ENCODE measurements at regions not wholly inside any gene's neighbourhood (a gene's known extent, or its start where the extent isn't known, plus 50 kb on each side); places are given as distances from the start of the nearest gene placed in this dataset.
"Not testable (repeated sequence)": the region's sequence is repeated elsewhere in the genome, so short reads cannot be mapped to it uniquely, and the experiment has no call there.

- no peak for ATAC-seq (ENCODE audit: poor library complexity)
- no peak for DNase-seq
- intact Hi-C loops (cut with DNase I) = no loop called here
These were observed 150.1 kb upstream of the RFX3 start for GRCh38 chr9:3675946-3676345.

GRCh38 chr9:3674561-3674960 lies 148.8 kb upstream of the RFX3 start:
- no peak for ATAC-seq (ENCODE audit: poor library complexity)
- intact Hi-C loops (cut with DNase I) = no loop called here
- DNase-seq = no peak

GRCh38 chr9:3672399-3672798 lies 146.6 kb upstream of the RFX3 start:
- ATAC-seq (ENCODE audit: poor library complexity) (no peak), DNase-seq (no peak)
- intact Hi-C loops (cut with DNase I) = no loop called here

GRCh38 chr9:3664044-3664443 lies 138.2 kb upstream of the RFX3 start:
- ATAC-seq (ENCODE audit: poor library complexity) = no peak
- no peak for DNase-seq
- intact Hi-C loops (cut with DNase I) = no loop called here

- no peak for DNase-seq
- no peak for ATAC-seq (ENCODE audit: poor library complexity)
- intact Hi-C loops (cut with DNase I) = no loop called here
These were observed 136.9 kb upstream of the RFX3 start for GRCh38 chr9:3662671-3663070.

GRCh38 chr9:3660936-3661335 lies 135.1 kb upstream of the RFX3 start:
- ATAC-seq (ENCODE audit: poor library complexity) (no peak), DNase-seq (no peak)
- intact Hi-C loops (cut with DNase I) = no loop called here

- intact Hi-C loops (cut with DNase I) = no loop called here
- ATAC-seq (ENCODE audit: poor library complexity) (no peak), DNase-seq (no peak)
These were observed 133.8 kb upstream of the RFX3 start for GRCh38 chr9:3659647-3660046.

- intact Hi-C loops (cut with DNase I) = no loop called here
- DNase-seq = no peak
- ATAC-seq (ENCODE audit: poor library complexity) = no peak
These were observed 133.2 kb upstream of the RFX3 start for GRCh38 chr9:3658964-3659363.

GRCh38 chr9:3656224-3656623 lies 130.4 kb upstream of the RFX3 start:
- intact Hi-C loops (cut with DNase I) = no loop called here
- no peak for ATAC-seq (ENCODE audit: poor library complexity)
- DNase-seq = no peak

- no peak for ATAC-seq (ENCODE audit: poor library complexity)
- intact Hi-C loops (cut with DNase I) = no loop called here
- DNase-seq = no peak
These were observed 125.3 kb upstream of the RFX3 start for GRCh38 chr9:3650994-3651622.

- intact Hi-C loops (cut with DNase I) = no loop called here
- ATAC-seq (ENCODE audit: poor library complexity) (no peak), DNase-seq (no peak)
These were observed 123.0 kb upstream of the RFX3 start for GRCh38 chr9:3648722-3649246.

GRCh38 chr9:3648266-3648665 lies 122.5 kb upstream of the RFX3 start:
- intact Hi-C loops (cut with DNase I) = no loop called here
- ATAC-seq (ENCODE audit: poor library complexity) = no peak
- no peak for DNase-seq

GRCh38 chr9:3647652-3648051 lies 121.9 kb upstream of the RFX3 start:
- DNase-seq (no peak), ATAC-seq (ENCODE audit: poor library complexity) (no peak)
- intact Hi-C loops (cut with DNase I) = no loop called here

- peak; percentile 15 for ATAC-seq (ENCODE audit: poor library complexity)
- no peak for DNase-seq
- intact Hi-C loops (cut with DNase I) = no loop called here
These were observed 120.4 kb upstream of the RFX3 start for GRCh38 chr9:3646226-3646625.

- DNase-seq; ATAC-seq (ENCODE audit: poor library complexity); intact Hi-C loops (cut with DNase I): not testable (repeated sequence)
These were observed 116.3 kb upstream of the RFX3 start for GRCh38 chr9:3642075-3642474.

- DNase-seq (no peak), ATAC-seq (ENCODE audit: poor library complexity) (no peak)
- intact Hi-C loops (cut with DNase I) = no loop called here
These were observed 103.7 kb upstream of the RFX3 start for GRCh38 chr9:3629495-3629894.

- peak; percentile 61 for ATAC-seq (ENCODE audit: poor library complexity)
- DNase-seq = no peak
- intact Hi-C loops (cut with DNase I) = no loop called here
These were observed 102.4 kb upstream of the RFX3 start for GRCh38 chr9:3628239-3628638.

GRCh38 chr9:3608011-3608410 lies 82.2 kb upstream of the RFX3 start:
- no peak for DNase-seq
- intact Hi-C loops (cut with DNase I) = no loop called here
- ATAC-seq (ENCODE audit: poor library complexity) = no peak

GRCh38 chr9:3600672-3601071 lies 74.9 kb upstream of the RFX3 start:
- ATAC-seq (ENCODE audit: poor library complexity) = no peak
- intact Hi-C loops (cut with DNase I) = no loop called here
- no peak for DNase-seq

- DNase-seq (no peak), ATAC-seq (ENCODE audit: poor library complexity) (no peak)
- intact Hi-C loops (cut with DNase I) = no loop called here
These were observed 72.0 kb upstream of the RFX3 start for GRCh38 chr9:3597792-3598191.

GRCh38 chr9:3586066-3586465 lies 60.3 kb upstream of the RFX3 start:
- DNase-seq (no peak), ATAC-seq (ENCODE audit: poor library complexity) (no peak)
- intact Hi-C loops (cut with DNase I) = no loop called here

Data from Right ventricle myocardium superior (tissue), 1 donor.